Adipocyte (in vitro differentiated cells): ENCODE measurements at regions not wholly inside any gene's neighbourhood (a gene's known extent, or its start where the extent isn't known, plus 50 kb on each side); places are given as distances from the start of the nearest gene placed in this dataset.

Experiments
- DNase-seq: peaks from one replicate; pipeline ENCODE4 v3.0.0-alpha.2; 2015; ENCODE audit warnings: low read depth
- H3K27me3 ChIP-seq: replicated peaks from 2 replicates; pipeline ENCODE4 v1.7.0; 2013; ENCODE audit warnings: mild to moderate bottlenecking, low read length, moderate library complexity; ENCODE audit not compliant: control insufficient read depth, insufficient read depth
- H3K36me3 ChIP-seq: 2 replicates; pipeline ENCODE4 v1.7.0; 2013; ENCODE audit warnings: low read length, mild to moderate bottlenecking, moderate library complexity; ENCODE audit not compliant: control insufficient read depth, insufficient read depth, severe bottlenecking
- H3K4me1 ChIP-seq: 2 replicates; pipeline ENCODE4 v1.7.0; 2013; ENCODE audit warnings: mild to moderate bottlenecking, low read length, moderate library complexity; ENCODE audit not compliant: control insufficient read depth, insufficient read depth
- H3K4me3 ChIP-seq: 2 replicates; pipeline ENCODE4 v1.7.0; 2013; ENCODE audit warnings: mild to moderate bottlenecking, low read length, moderate library complexity
- H3K9ac ChIP-seq: 2 replicates; pipeline ENCODE4 v1.7.0; 2013; ENCODE audit warnings: mild to moderate bottlenecking, low read length, moderate library complexity
- H3K9me3 ChIP-seq: 2 replicates; pipeline ENCODE4 v1.7.0; 2013; ENCODE audit warnings: mild to moderate bottlenecking, low read length, moderate library complexity; ENCODE audit not compliant: control insufficient read depth

DNA sequence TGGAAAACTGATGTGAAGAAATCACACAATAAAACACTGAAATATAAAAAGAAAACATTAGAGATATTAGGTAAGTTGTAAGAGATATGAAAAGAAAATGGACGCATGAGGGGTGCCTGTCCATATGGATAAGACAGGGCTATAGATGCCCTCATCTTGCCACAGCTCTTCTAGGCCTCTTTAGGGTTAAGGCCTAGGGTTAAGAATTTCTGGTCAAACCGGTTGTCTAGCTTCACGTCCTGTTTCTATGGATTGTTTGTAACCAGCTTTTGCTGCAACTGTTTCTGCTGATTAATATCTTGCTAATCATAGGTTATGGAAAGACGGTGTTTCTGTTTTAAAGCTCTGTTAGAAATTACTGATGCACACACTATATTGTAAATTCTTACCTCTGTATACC lies 389.9 kb upstream of the CTNND2 start:
- H3K9me3 ChIP-seq: peaks cover 19% of the 10 kb centered on the region
- DNase-seq: no peak
- H3K9ac ChIP-seq: no peak overlapping the region
- H3K4me1 ChIP-seq: no peaks in the 10 kb centered on the region
- H3K4me3 ChIP-seq: no peak overlapping the region
- no peaks in the 10 kb centered on the region for H3K27me3 ChIP-seq
- no peaks in the 10 kb centered on the region for H3K36me3 ChIP-seq

DNA sequence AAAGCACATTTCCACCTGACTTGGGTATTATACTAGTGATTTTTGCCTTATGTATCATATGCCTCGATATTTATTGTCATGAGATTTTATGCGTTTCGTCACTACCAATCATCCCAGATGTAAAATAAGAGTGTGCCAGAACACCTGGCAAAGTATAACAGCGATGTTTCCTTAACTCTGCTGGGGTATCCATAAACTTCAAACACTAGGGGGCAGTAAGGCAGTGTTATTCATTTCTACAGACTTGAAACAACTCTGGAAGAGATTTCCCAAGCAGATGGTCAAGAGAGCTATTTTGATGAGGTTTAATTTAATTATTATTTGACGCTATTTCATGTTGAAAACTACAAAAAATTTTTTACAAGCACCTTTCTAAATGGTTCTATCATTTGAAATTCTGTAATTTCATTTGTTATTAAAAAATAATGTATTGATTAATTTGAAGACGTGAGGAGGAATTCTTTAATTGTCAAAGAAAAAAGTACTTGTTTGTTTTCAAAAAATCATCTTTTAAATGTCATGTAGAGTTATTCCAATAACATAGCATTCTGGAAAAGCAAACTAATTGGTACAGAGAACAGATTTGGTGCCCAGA lies 388.5 kb upstream of the CTNND2 start:
- Histone ChIP-seq H3K27me3 (no peaks in the 10 kb centered on the region), H3K36me3 (no peaks in the 10 kb centered on the region), H3K4me1 (no peaks in the 10 kb centered on the region), H3K4me3 (no peak overlapping the region), H3K9ac (no peak overlapping the region), H3K9me3 (peaks cover 17% of the 10 kb centered on the region)
- no peak for DNase-seq

DNA sequence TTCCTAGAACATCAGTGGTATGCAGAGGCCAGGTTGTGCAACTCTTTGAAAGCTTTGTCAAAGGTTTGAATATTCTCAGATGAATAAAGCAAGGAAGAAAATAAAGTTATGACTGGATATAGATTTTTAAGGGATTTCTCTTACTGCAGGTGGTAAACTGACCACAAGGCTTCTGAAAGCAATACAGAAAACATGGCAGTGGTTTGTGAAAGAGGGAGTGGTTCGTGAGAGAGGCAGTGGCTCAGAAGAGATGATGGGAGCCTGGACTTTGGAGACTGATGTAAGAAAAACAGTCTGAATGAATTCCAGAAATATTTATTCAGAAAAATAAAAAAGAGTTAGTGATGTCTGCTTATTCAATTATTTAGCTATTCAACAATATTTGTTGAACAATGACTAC lies 380.4 kb upstream of the CTNND2 start:
- DNase-seq: no peak
- no peaks in the 10 kb centered on the region for H3K36me3 ChIP-seq
- no peaks in the 10 kb centered on the region for H3K4me1 ChIP-seq
- no peak overlapping the region for H3K9ac ChIP-seq
- no peaks in the 10 kb centered on the region for H3K27me3 ChIP-seq
- no peak overlapping the region for H3K4me3 ChIP-seq
- H3K9me3 ChIP-seq: no peaks in the 10 kb centered on the region

DNA sequence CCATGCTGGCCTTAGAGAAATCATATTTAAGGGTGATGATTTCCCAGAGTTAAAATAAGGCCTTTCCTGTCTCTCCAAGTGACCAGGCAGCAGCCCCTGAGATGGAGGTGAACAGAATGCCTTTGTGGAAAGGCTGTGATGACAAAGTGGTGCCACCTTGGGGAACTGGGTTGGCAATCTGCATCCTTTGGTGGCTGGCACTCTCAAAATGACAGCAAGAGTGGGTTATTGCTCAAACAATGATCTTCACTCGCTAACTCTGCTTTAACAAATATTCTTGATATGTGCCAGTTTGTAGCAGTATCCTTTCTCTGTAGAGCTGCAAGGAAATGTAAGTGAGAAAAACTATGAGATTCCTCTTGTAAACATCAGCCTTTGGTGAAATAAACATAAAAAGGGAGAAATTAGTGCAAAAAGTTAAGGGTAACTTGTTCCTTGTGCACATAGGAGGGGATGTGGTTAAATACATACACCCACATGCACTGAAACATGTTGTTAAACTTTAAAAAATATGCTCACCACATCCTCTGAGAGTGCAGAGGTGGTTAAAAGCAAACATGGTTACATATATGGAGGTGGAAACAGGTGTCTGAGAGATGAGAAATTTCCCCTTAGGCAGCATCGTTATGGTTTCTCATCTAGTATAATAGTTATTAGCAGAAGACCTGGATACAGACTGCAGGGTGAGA lies 373.4 kb upstream of the CTNND2 start:
- Histone ChIP-seq H3K4me3 (no peak overlapping the region), H3K9ac (no peak overlapping the region), H3K4me1 (no peaks in the 10 kb centered on the region), H3K36me3 (no peaks in the 10 kb centered on the region), H3K27me3 (no peaks in the 10 kb centered on the region), H3K9me3 (no peaks in the 10 kb centered on the region)
- no peak for DNase-seq

DNA sequence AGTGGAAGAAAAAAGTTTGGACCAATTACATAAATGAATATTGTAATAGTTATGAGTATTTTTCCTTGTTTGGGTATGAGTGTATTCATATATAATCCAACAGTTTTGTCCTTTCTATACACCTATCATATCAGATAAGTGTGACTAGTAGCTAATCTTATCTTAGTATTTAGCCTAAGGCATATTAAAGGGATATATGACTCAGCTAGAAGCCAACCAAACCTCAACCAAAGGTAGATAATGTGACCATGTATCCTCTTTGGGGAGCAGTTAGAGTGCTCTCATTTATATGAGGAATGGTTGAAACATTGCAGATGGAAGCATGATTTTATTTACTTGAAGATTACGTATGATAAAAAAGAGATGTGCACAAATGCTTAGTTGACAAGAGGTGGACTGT lies 370.0 kb upstream of the CTNND2 start:
- DNase-seq: no peak
- H3K4me3 ChIP-seq: no peak overlapping the region
- H3K4me1 ChIP-seq: no peaks in the 10 kb centered on the region
- no peaks in the 10 kb centered on the region for H3K27me3 ChIP-seq
- H3K36me3 ChIP-seq: no peaks in the 10 kb centered on the region
- no peak overlapping the region for H3K9ac ChIP-seq
- H3K9me3 ChIP-seq: no peaks in the 10 kb centered on the region

DNA sequence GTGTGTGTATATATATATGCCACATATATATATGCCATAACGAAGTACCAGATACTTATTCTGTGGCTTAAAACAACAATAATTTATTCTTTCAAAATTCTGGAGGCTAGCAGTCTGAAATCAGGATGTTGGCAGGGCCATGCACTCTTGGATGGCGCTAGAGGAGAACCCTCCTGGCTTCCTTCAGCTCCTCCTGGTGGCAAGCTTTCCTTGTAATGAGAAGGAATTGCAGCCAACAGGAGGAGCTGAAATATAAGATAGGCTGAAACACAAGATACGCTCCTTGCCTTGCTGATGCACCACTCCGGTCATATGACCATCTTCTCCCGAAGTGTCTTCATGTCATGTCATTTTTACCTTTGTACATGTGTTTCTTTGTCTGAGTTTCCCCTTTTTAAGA lies 368.1 kb upstream of the CTNND2 start:
- no peak overlapping the region for H3K4me3 ChIP-seq
- H3K9me3 ChIP-seq: no peaks in the 10 kb centered on the region
- DNase-seq: no peak
- H3K4me1 ChIP-seq: no peaks in the 10 kb centered on the region
- H3K9ac ChIP-seq: no peak overlapping the region
- H3K27me3 ChIP-seq: no peaks in the 10 kb centered on the region
- H3K36me3 ChIP-seq: no peaks in the 10 kb centered on the region

DNA sequence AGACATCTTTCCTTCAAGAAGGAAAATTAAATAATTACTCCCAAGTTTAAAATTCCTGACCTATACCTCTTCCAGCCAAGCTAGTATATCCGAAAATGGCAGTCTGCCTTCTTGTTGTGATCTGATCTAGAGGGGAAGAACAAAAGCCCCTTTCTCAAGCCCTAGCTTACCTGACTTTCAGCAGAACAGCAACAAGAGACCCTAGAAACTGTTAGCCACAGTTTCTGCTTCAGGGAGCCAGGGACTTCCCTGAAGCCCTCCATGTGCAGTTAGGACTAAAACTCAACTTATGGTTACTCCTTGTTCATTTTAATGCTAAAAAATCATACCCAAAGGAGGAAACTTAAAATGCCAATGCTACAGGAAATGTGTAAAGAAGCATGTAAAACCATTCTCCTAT lies 366.7 kb upstream of the CTNND2 start:
- no peak overlapping the region for H3K4me3 ChIP-seq
- H3K9me3 ChIP-seq: no peaks in the 10 kb centered on the region
- no peak overlapping the region for H3K9ac ChIP-seq
- no peaks in the 10 kb centered on the region for H3K36me3 ChIP-seq
- no peaks in the 10 kb centered on the region for H3K4me1 ChIP-seq
- no peaks in the 10 kb centered on the region for H3K27me3 ChIP-seq
- no peak for DNase-seq

DNA sequence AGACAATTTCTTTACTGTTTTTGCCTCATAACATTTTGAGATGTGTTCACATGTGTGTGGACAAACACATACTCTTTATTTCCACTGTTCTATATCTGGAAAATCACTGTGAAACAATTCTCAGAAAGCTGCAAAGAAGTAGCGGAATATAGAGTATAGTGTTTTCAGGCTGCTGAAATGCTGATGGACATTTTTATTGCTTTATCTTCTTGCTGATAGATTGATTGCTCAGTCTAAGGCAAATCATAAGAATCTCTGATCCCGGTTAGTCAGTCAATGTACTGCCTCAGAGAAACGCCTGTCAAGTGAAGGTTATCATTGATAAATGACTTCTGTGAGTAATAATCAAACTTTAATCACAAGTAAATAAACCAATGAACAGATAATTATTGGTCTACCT lies 364.9 kb upstream of the CTNND2 start:
- Histone ChIP-seq H3K9ac (no peak overlapping the region), H3K9me3 (no peaks in the 10 kb centered on the region), H3K27me3 (no peaks in the 10 kb centered on the region), H3K4me1 (no peaks in the 10 kb centered on the region), H3K4me3 (no peak overlapping the region), H3K36me3 (no peaks in the 10 kb centered on the region)
- no peak for DNase-seq

DNA sequence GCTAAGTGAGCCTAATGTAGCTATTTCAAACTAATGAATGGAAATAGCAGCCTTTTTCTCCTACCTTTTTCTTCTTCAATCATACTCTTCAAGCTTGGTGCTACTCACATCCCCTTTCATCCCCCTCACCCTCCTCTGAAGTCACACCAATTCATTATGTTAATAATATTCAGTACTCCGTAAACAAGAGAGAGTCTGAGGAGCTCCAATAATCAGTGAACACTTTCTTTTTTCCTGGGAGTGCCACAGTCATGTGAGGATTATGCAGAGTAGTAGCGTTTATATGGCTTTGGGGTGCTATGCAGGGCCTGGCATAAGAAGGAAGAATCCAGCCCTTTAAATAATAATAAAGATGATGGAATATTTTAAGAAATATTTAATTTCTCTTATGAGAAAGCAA lies 354.3 kb upstream of the CTNND2 start:
- H3K4me3 ChIP-seq: no peak overlapping the region
- no peaks in the 10 kb centered on the region for H3K36me3 ChIP-seq
- DNase-seq: no peak
- no peak overlapping the region for H3K9ac ChIP-seq
- no peaks in the 10 kb centered on the region for H3K4me1 ChIP-seq
- peaks cover 8% of the 10 kb centered on the region for H3K9me3 ChIP-seq
- no peaks in the 10 kb centered on the region for H3K27me3 ChIP-seq

DNA sequence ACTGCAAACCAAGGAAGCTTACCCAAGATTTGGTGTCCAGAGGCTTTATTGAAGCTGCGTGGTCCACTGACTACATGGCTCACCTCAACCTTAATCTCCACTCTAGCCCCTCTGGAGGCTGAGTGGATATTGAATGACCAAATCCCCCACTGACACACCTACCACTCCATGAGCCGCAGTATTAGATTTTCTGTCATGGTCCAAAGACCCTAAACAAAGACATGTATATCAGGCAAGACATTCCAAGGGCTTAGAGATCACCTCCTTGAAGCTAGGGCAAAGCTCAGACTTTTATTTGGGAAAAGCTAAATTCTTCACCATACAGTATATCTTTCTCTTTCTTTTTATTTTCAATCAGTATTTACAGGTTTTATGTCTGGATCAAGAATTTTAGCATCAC lies 346.2 kb upstream of the CTNND2 start:
- no peaks in the 10 kb centered on the region for H3K36me3 ChIP-seq
- H3K4me1 ChIP-seq: no peaks in the 10 kb centered on the region
- peaks cover 4% of the 10 kb centered on the region for H3K9me3 ChIP-seq
- no peak for DNase-seq
- no peak overlapping the region for H3K4me3 ChIP-seq
- H3K27me3 ChIP-seq: no peaks in the 10 kb centered on the region
- no peak overlapping the region for H3K9ac ChIP-seq

DNA sequence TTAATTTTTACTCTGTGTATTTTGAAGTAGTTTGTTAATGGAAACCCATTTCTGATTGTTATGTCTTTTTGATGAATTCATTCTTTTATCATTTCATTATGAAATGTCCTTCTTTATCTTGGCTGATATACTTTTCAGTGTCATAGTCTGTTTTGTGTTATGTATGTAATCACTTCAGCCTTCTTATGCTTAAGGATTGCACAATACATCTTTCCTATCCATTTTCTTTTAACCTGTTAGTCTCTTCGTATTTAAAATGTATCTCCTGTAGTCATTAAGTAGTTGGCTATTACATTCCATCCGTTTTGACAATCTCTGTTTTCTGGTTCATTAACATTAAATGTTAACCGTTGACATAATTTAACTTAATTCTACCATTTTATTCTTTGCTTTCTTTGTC lies 344.6 kb upstream of the CTNND2 start:
- no peaks in the 10 kb centered on the region for H3K36me3 ChIP-seq
- peaks cover 4% of the 10 kb centered on the region for H3K9me3 ChIP-seq
- H3K9ac ChIP-seq: no peak overlapping the region
- no peak for DNase-seq
- H3K27me3 ChIP-seq: no peaks in the 10 kb centered on the region
- no peaks in the 10 kb centered on the region for H3K4me1 ChIP-seq
- H3K4me3 ChIP-seq: no peak overlapping the region

DNA sequence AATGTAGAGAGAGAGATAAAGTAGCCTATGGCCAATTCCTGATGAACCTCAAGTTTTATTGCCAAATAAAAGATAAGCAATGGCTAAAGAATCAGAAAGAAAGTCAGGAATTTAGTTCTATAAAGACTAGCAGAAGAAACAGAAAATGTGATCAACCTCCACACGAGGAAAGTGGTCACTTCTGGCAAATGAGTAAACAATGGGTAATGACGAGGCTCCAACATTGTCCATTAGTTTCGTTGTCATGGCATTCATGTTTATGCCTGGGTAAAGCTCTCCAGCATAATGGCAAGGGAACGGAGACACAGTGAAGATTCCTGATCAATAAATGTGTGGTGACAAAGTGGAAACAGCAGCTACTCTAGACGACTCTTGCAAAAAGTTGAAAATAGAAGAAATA lies 341.8 kb upstream of the CTNND2 start:
- no peaks in the 10 kb centered on the region for H3K36me3 ChIP-seq
- no peaks in the 10 kb centered on the region for H3K27me3 ChIP-seq

More for the DNA sequence above, 341.8 kb upstream of the CTNND2 start:
- H3K4me1 ChIP-seq: no peaks in the 10 kb centered on the region
- no peak for DNase-seq
- no peak overlapping the region for H3K9ac ChIP-seq
- H3K9me3 ChIP-seq: peaks cover 4% of the 10 kb centered on the region
- H3K4me3 ChIP-seq: no peak overlapping the region
